GM12874 (cell line): ENCODE measurements at regions not wholly inside any gene's neighbourhood (a gene's known extent, or its start where the extent isn't known, plus 50 kb on each side); places are given as distances from the start of the nearest gene placed in this dataset.

Source experiments
- CTCF ChIP-seq: IDR thresholded peaks from 2 replicates; pipeline ENCODE4 v1.5.1; 2011; ENCODE audit warnings: low read depth, mild to moderate bottlenecking, control low read depth, low read length, moderate library complexity; ENCODE audit not compliant: insufficient read depth

- TF ChIP-seq CTCF, result no peak
Measured at GRCh38 chr11:134597452-134597851, 185.4 kb upstream of the B3GAT1 start.

- no peak for TF ChIP-seq CTCF
Measured at GRCh38 chr11:134596404-134596803, 184.4 kb upstream of the B3GAT1 start.

DNA sequence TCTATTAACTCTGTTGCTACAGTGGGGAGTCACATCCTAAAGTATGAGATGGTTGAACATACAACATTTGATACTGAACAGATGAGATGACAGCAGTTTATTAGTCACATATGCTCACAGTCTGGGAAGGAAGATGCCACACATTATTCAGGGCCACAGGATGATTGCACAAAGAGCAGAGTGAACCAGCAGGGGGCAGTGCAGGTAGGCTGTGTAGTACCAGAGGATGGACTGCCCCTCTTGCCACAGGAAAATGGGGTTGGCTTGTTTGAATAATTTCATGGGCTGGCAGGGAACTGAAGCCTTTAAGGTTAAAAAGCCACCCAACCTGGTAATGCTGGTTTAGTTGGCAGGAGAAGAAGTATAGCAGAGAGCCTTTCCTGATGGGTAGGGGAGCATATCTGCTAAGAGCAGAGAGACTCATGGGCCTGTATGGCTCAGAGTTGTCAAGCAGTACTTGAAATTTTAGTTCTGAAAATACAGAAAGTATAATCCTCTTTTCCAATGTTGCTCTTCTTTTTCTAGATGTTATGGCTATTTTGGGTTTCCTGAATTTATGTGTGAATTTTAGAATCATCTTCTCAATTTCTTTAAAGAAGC lies 180.4 kb upstream of the B3GAT1 start:
- peak; percentile 76 for TF ChIP-seq CTCF

- TF ChIP-seq CTCF, result no peak
Measured at GRCh38 chr11:134591338-134591737, 179.3 kb upstream of the B3GAT1 start.

GRCh38 chr11:134589129-134589528 lies 177.1 kb upstream of the B3GAT1 start:
- TF ChIP-seq CTCF, result no peak

DNA sequence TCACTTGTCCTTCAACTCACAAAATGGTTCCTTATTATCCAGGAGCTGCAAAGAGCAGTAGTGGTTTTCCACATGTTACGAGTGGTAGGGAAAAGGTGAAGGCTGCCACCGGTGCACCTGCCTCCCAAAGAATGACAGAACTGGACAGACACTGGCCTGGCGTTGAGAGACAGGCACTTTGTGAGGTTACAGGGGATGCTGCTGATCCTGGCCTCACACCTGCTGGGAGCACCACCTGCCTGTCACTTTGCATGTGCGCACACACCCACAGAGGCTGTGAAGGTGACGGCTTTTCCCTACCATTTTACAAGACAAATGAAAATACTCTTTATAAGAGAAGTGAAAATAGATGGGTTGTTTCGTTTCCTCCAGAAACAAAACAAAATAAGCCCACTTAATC lies 175.3 kb upstream of the B3GAT1 start:
- no peak for TF ChIP-seq CTCF

- no peak for TF ChIP-seq CTCF
Measured at GRCh38 chr11:134586726-134587125, 174.7 kb upstream of the B3GAT1 start.
